ENCODE measurements at regions not wholly inside any gene's neighbourhood (a gene's known extent, or its start where the extent isn't known, plus 50 kb on each side); places are given as distances from the start of the nearest gene placed in this dataset.

DNA sequence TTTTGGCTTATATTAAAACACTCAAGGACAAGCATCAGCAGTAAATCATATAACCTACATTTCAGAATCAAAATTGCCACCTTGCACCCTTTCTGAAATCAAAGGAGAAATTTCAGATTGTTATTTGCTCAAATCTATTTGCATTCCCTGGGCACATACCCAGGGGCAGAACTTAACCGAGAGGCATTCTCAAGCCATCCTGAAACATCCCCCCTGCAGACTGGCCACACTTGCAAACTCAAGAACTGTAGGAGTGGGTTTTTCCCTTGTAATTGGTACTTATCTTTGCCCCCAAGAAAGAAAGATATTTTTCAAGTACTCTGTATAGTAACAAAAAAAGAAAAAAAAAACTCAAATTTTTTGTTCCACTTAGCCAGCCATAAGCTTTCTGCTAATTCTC, 213.6 kb upstream of the ESRRG start:
- Histone ChIP-seq H3K9ac (ENCODE audit: low read depth in 1 of 3, low read length in 3 of 3) (no peak overlapping the region), H3K27ac (ENCODE audit: low read depth, low read length) (no peak overlapping the region), H3K4me1 (ENCODE audit: control insufficient read depth in 3 of 3, insufficient read depth in 3 of 3, low read length in 3 of 3) (no peaks in the 10 kb centered on the region), H3K36me3 (ENCODE audit: control insufficient read depth in 3 of 3, insufficient read depth in 3 of 3, low read length in 3 of 3) (no peaks in the 10 kb centered on the region), H3K27me3 (ENCODE audit: control insufficient read depth in 3 of 3, insufficient read depth in 3 of 3, low read length in 3 of 3) (no peaks in the 10 kb centered on the region), H3K9me3 (ENCODE audit: control insufficient read depth in 3 of 3, low read length in 3 of 3) (no peaks in the 10 kb centered on the region), H3K4me3 (ENCODE audit: low read length in 3 of 3) (no peak overlapping the region)

DNA sequence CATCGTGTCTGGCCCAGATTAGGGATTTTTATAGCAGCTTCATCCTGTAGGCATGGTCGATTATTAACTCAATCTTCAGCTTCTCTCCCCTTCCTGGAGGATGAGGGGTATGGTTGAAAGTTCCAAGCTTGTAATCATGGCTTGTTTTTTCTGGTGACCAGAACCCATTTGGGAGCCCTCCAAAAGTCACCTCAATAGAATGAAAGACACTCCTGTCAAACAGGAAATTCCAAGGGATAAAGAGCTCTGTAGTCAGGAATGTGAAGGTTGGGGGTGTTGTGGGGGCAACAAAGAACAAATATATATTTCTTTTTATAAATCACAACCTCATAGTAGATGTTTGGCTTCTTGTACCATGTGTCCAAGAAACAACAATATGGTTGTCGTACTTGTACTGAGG, 212.7 kb upstream of the ESRRG start:
- H3K9me3 ChIP-seq (ENCODE audit: control insufficient read depth in 3 of 3, low read length in 3 of 3): no peaks in the 10 kb centered on the region
- H3K27me3 ChIP-seq (ENCODE audit: control insufficient read depth in 3 of 3, insufficient read depth in 3 of 3, low read length in 3 of 3): no peaks in the 10 kb centered on the region
- H3K36me3 ChIP-seq (ENCODE audit: control insufficient read depth in 3 of 3, insufficient read depth in 3 of 3, low read length in 3 of 3): no peaks in the 10 kb centered on the region
- no peak overlapping the region for H3K9ac ChIP-seq (ENCODE audit: low read depth in 1 of 3, low read length in 3 of 3)
- H3K4me1 ChIP-seq (ENCODE audit: control insufficient read depth in 3 of 3, insufficient read depth in 3 of 3, low read length in 3 of 3): no peaks in the 10 kb centered on the region
- no peak overlapping the region for H3K4me3 ChIP-seq (ENCODE audit: low read length in 3 of 3)
- no peak overlapping the region for H3K27ac ChIP-seq (ENCODE audit: low read depth, low read length)

- no peak overlapping the region for H3K27ac ChIP-seq (ENCODE audit: low read depth, low read length)
Measured at GRCh38 chr1:216932424-216932823, 209.2 kb upstream of the ESRRG start.

GRCh38 chr1:216929870-216930582, 206.8 kb upstream of the ESRRG start:
- no peaks in the 10 kb centered on the region for H3K27me3 ChIP-seq (ENCODE audit: control insufficient read depth in 3 of 3, insufficient read depth in 3 of 3, low read length in 3 of 3)
- no peaks in the 10 kb centered on the region for H3K4me1 ChIP-seq (ENCODE audit: control insufficient read depth in 3 of 3, insufficient read depth in 3 of 3, low read length in 3 of 3)
- H3K9ac ChIP-seq (ENCODE audit: low read depth in 1 of 3, low read length in 3 of 3): no peak overlapping the region
- no peak overlapping the region for H3K27ac ChIP-seq (ENCODE audit: low read depth, low read length)
- no peaks in the 10 kb centered on the region for H3K36me3 ChIP-seq (ENCODE audit: control insufficient read depth in 3 of 3, insufficient read depth in 3 of 3, low read length in 3 of 3)
- H3K9me3 ChIP-seq (ENCODE audit: control insufficient read depth in 3 of 3, low read length in 3 of 3): no peaks in the 10 kb centered on the region
- H3K4me3 ChIP-seq (ENCODE audit: low read length in 3 of 3): no peak overlapping the region

More at GRCh38 chr1:216932424-216932823, 209.2 kb upstream of the ESRRG start:
- H3K36me3 ChIP-seq (ENCODE audit: control insufficient read depth in 3 of 3, insufficient read depth in 3 of 3, low read length in 3 of 3): no peaks in the 10 kb centered on the region
- no peaks in the 10 kb centered on the region for H3K4me1 ChIP-seq (ENCODE audit: control insufficient read depth in 3 of 3, insufficient read depth in 3 of 3, low read length in 3 of 3)
- no peaks in the 10 kb centered on the region for H3K9me3 ChIP-seq (ENCODE audit: control insufficient read depth in 3 of 3, low read length in 3 of 3)
- H3K4me3 ChIP-seq (ENCODE audit: low read length in 3 of 3): no peak overlapping the region
- H3K27me3 ChIP-seq (ENCODE audit: control insufficient read depth in 3 of 3, insufficient read depth in 3 of 3, low read length in 3 of 3): no peaks in the 10 kb centered on the region
- H3K9ac ChIP-seq (ENCODE audit: low read depth in 1 of 3, low read length in 3 of 3): no peak overlapping the region

DNA sequence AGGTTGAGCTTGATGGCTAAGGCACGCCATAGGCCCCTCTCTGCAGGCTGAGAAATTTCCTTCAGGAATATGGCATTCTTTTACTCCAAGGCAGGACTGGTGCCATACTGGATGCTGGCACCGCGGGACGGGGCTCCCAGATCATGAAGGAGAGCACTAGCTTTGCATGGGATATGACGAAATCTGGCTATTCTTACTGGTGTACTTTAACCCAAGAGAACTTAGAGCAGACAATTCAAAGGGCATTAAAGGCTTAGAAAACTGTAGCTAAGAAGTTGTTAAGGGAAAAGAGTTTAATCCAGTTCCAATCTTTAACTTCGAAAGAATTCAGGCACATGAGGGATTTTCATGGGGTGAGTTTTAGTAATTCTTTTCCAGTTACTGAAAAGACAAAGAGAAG, 204.4 kb upstream of the ESRRG start:
- Histone ChIP-seq H3K36me3 (ENCODE audit: control insufficient read depth in 3 of 3, insufficient read depth in 3 of 3, low read length in 3 of 3) (no peaks in the 10 kb centered on the region), H3K27me3 (ENCODE audit: control insufficient read depth in 3 of 3, insufficient read depth in 3 of 3, low read length in 3 of 3) (no peaks in the 10 kb centered on the region), H3K4me3 (ENCODE audit: low read length in 3 of 3) (no peak overlapping the region), H3K27ac (ENCODE audit: low read depth, low read length) (no peak overlapping the region), H3K4me1 (ENCODE audit: control insufficient read depth in 3 of 3, insufficient read depth in 3 of 3, low read length in 3 of 3) (no peaks in the 10 kb centered on the region), H3K9ac (ENCODE audit: low read depth in 1 of 3, low read length in 3 of 3) (no peak overlapping the region), H3K9me3 (ENCODE audit: control insufficient read depth in 3 of 3, low read length in 3 of 3) (no peaks in the 10 kb centered on the region)

DNA sequence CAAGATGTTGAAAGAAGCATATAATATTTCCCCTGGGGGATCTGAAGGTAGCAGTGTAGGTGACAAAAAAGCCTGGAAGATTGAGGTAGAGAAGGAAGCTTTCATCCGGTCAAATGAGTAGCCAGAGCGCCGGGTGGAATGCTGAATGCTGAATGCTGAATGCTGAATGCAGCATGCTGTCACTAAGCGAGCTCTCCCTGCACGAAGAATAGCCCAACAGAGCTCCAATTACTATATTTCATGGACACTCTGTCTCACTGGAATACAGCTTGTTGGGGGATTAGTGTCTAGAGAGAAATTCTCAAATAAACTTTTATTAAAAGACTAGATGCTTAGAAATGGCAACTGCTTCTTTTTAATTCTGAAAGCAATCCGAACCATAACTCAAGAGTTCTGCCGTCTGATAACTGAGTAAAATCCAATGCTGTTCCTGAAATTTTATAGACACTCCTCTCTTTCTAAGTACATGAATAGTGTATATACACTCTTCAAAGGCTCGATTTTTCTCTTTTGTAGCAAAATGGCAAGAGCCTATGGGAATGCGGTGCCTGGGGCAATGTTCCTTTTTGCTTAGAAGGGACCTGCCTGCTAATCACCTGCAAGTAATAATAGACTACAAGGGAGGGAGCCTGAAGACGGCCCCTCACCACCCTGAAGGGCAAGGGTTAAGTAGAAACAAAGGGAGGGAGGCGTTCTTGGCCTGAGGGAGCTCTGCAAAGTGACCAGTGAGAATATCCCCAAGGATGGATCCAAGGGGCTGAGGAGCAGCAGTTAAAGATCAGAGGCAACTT, 203.7 kb upstream of the ESRRG start:
- H3K27ac ChIP-seq (ENCODE audit: low read depth, low read length): no peak overlapping the region
- no peaks in the 10 kb centered on the region for H3K9me3 ChIP-seq (ENCODE audit: control insufficient read depth in 3 of 3, low read length in 3 of 3)

GRCh38 chr1:216925962-216926625, 202.9 kb upstream of the ESRRG start:
- H3K36me3 ChIP-seq (ENCODE audit: control insufficient read depth in 3 of 3, insufficient read depth in 3 of 3, low read length in 3 of 3): no peaks in the 10 kb centered on the region
- no peak overlapping the region for H3K4me3 ChIP-seq (ENCODE audit: low read length in 3 of 3)
- H3K27ac ChIP-seq (ENCODE audit: low read depth, low read length): no peak overlapping the region
- no peaks in the 10 kb centered on the region for H3K9me3 ChIP-seq (ENCODE audit: control insufficient read depth in 3 of 3, low read length in 3 of 3)
- H3K9ac ChIP-seq (ENCODE audit: low read depth in 1 of 3, low read length in 3 of 3): no peak overlapping the region
- no peaks in the 10 kb centered on the region for H3K4me1 ChIP-seq (ENCODE audit: control insufficient read depth in 3 of 3, insufficient read depth in 3 of 3, low read length in 3 of 3)
- no peaks in the 10 kb centered on the region for H3K27me3 ChIP-seq (ENCODE audit: control insufficient read depth in 3 of 3, insufficient read depth in 3 of 3, low read length in 3 of 3)

More for the DNA sequence above, 203.7 kb upstream of the ESRRG start:
- Histone ChIP-seq H3K4me3 (ENCODE audit: low read length in 3 of 3) (no peak overlapping the region), H3K27me3 (ENCODE audit: control insufficient read depth in 3 of 3, insufficient read depth in 3 of 3, low read length in 3 of 3) (no peaks in the 10 kb centered on the region), H3K9ac (ENCODE audit: low read depth in 1 of 3, low read length in 3 of 3) (no peak overlapping the region), H3K36me3 (ENCODE audit: control insufficient read depth in 3 of 3, insufficient read depth in 3 of 3, low read length in 3 of 3) (no peaks in the 10 kb centered on the region), H3K4me1 (ENCODE audit: control insufficient read depth in 3 of 3, insufficient read depth in 3 of 3, low read length in 3 of 3) (no peaks in the 10 kb centered on the region)

DNA sequence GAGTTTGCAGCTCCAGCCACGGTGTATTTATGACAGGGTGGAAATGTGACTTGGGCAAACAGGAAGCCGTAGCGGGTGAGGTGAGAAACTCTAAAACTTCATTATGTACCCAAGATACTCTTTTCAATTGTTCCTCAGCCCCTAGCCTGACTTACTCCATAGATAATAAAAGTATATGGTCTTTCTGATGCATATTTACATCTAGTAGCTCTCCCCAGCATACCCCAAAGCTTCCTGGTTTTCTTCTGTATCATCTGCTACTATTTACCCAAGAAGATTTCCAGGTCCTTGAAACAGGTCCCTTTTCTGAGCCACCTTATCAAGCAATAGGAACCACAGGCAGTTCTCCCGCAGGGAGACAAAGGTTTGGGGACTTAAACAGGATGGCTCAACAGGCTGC, 201.5 kb upstream of the ESRRG start:
- Histone ChIP-seq H3K9me3 (ENCODE audit: control insufficient read depth in 3 of 3, low read length in 3 of 3) (no peaks in the 10 kb centered on the region), H3K27ac (ENCODE audit: low read depth, low read length) (no peak overlapping the region), H3K4me1 (ENCODE audit: control insufficient read depth in 3 of 3, insufficient read depth in 3 of 3, low read length in 3 of 3) (no peaks in the 10 kb centered on the region)

DNA sequence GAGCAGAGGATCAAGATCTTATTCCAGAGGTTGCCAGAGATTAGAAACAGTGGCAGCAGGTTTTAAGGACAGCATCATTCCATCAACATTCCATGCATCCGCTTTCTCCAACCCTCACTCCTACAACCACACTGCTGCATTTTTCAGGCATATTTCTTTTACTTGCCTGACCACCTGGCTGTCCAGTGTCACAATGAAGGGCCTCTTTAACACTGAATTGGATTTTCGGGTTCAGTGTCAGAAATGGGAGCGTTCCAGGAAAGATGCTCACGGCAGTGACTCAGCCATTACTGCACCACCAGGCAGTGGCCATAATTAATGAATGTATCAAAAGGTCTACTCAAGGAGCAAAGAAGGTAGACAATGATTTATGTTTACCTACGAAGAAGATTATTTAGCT, 200.4 kb upstream of the ESRRG start:
- no peak overlapping the region for H3K9ac ChIP-seq (ENCODE audit: low read depth in 1 of 3, low read length in 3 of 3)
- H3K27ac ChIP-seq (ENCODE audit: low read depth, low read length): no peak overlapping the region
- H3K9me3 ChIP-seq (ENCODE audit: control insufficient read depth in 3 of 3, low read length in 3 of 3): no peaks in the 10 kb centered on the region
- H3K4me1 ChIP-seq (ENCODE audit: control insufficient read depth in 3 of 3, insufficient read depth in 3 of 3, low read length in 3 of 3): no peaks in the 10 kb centered on the region
- no peak overlapping the region for H3K4me3 ChIP-seq (ENCODE audit: low read length in 3 of 3)
- no peaks in the 10 kb centered on the region for H3K27me3 ChIP-seq (ENCODE audit: control insufficient read depth in 3 of 3, insufficient read depth in 3 of 3, low read length in 3 of 3)
- H3K36me3 ChIP-seq (ENCODE audit: control insufficient read depth in 3 of 3, insufficient read depth in 3 of 3, low read length in 3 of 3): no peaks in the 10 kb centered on the region

More for the DNA sequence above, 201.5 kb upstream of the ESRRG start:
- Histone ChIP-seq H3K9ac (ENCODE audit: low read depth in 1 of 3, low read length in 3 of 3) (no peak overlapping the region), H3K27me3 (ENCODE audit: control insufficient read depth in 3 of 3, insufficient read depth in 3 of 3, low read length in 3 of 3) (no peaks in the 10 kb centered on the region), H3K36me3 (ENCODE audit: control insufficient read depth in 3 of 3, insufficient read depth in 3 of 3, low read length in 3 of 3) (no peaks in the 10 kb centered on the region), H3K4me3 (ENCODE audit: low read length in 3 of 3) (no peak overlapping the region)

DNA sequence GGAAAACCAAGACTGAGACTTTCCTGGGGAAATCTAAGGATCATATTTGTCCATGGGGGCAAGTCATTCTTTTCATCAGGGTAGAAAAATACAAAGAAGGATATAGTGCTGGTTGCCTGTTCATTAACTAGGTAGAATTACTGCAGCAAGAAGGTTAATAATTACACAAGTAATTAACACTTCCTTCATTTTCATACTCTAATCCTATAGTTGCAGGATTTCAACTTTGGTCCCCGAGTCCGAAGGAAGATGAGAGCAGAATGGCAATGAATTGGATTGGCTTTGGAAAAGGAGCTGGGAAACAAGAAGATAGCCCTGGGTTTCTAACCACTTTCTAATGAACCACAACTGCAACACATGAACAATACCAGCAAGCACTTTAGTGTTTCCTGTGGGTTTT, 199.2 kb upstream of the ESRRG start:
- Histone ChIP-seq H3K9me3 (ENCODE audit: control insufficient read depth in 3 of 3, low read length in 3 of 3) (no peaks in the 10 kb centered on the region), H3K27me3 (ENCODE audit: control insufficient read depth in 3 of 3, insufficient read depth in 3 of 3, low read length in 3 of 3) (no peaks in the 10 kb centered on the region), H3K4me1 (ENCODE audit: control insufficient read depth in 3 of 3, insufficient read depth in 3 of 3, low read length in 3 of 3) (no peaks in the 10 kb centered on the region), H3K27ac (ENCODE audit: low read depth, low read length) (no peak overlapping the region), H3K4me3 (ENCODE audit: low read length in 3 of 3) (no peak overlapping the region), H3K36me3 (ENCODE audit: control insufficient read depth in 3 of 3, insufficient read depth in 3 of 3, low read length in 3 of 3) (no peaks in the 10 kb centered on the region), H3K9ac (ENCODE audit: low read depth in 1 of 3, low read length in 3 of 3) (no peak overlapping the region)
